HK-2 (cell line): ENCODE measurements at regions not wholly inside any gene's neighbourhood (a gene's known extent, or its start where the extent isn't known, plus 50 kb on each side); places are given as distances from the start of the nearest gene placed in this dataset.

Experiments used
- DNase-seq: peaks from one replicate; pipeline ENCODE4 v3.0.0-alpha.2; 2018; ENCODE audit not compliant: unreplicated experiment

- DNase-seq, result no peak
These were observed 1501.4 kb downstream of the TBC1D22A start for GRCh38 chr22:48263791-48264351.

GRCh38 chr22:48263431-48263765 is 1500.9 kb downstream of the TBC1D22A start:
- DNase-seq, result no peak

GRCh38 chr22:48262596-48263430 is 1500.4 kb downstream of the TBC1D22A start:
- DNase-seq, result no peak

- DNase-seq, result no peak
These were observed 1499.3 kb downstream of the TBC1D22A start for GRCh38 chr22:48261706-48262105.

- no peak for DNase-seq
These were observed 1498.7 kb downstream of the TBC1D22A start for GRCh38 chr22:48261048-48261621.

- no peak for DNase-seq
These were observed 1497.7 kb downstream of the TBC1D22A start for GRCh38 chr22:48259991-48260670.

GRCh38 chr22:48258811-48259210 is 1496.4 kb downstream of the TBC1D22A start:
- no peak for DNase-seq

GRCh38 chr22:48258064-48258701 is 1495.7 kb downstream of the TBC1D22A start:
- DNase-seq, result no peak

GRCh38 chr22:48257685-48258055 is 1495.2 kb downstream of the TBC1D22A start:
- no peak for DNase-seq

- no peak for DNase-seq
These were observed 1494.6 kb downstream of the TBC1D22A start for GRCh38 chr22:48256776-48257684.

GRCh38 chr22:48256041-48256739 is 1493.7 kb downstream of the TBC1D22A start:
- DNase-seq, result no peak

- DNase-seq, result no peak
These were observed 1491.9 kb downstream of the TBC1D22A start for GRCh38 chr22:48254311-48254873.

GRCh38 chr22:48253573-48253972 is 1491.1 kb downstream of the TBC1D22A start:
- no peak for DNase-seq

GRCh38 chr22:48253136-48253535 is 1490.7 kb downstream of the TBC1D22A start:
- DNase-seq, result no peak

- DNase-seq, result no peak
These were observed 1489.2 kb downstream of the TBC1D22A start for GRCh38 chr22:48251629-48252028.

GRCh38 chr22:48250937-48251530 is 1488.6 kb downstream of the TBC1D22A start:
- DNase-seq, result no peak

- DNase-seq, result no peak
These were observed 1487.9 kb downstream of the TBC1D22A start for GRCh38 chr22:48250286-48250895.

GRCh38 chr22:48249713-48250268 is 1487.3 kb downstream of the TBC1D22A start:
- DNase-seq, result no peak

GRCh38 chr22:48248901-48249455 is 1486.5 kb downstream of the TBC1D22A start:
- DNase-seq, result no peak
